ENCODE measurements at regions not wholly inside any gene's neighbourhood (a gene's known extent, or its start where the extent isn't known, plus 50 kb on each side); places are given as distances from the start of the nearest gene placed in this dataset.

DNA sequence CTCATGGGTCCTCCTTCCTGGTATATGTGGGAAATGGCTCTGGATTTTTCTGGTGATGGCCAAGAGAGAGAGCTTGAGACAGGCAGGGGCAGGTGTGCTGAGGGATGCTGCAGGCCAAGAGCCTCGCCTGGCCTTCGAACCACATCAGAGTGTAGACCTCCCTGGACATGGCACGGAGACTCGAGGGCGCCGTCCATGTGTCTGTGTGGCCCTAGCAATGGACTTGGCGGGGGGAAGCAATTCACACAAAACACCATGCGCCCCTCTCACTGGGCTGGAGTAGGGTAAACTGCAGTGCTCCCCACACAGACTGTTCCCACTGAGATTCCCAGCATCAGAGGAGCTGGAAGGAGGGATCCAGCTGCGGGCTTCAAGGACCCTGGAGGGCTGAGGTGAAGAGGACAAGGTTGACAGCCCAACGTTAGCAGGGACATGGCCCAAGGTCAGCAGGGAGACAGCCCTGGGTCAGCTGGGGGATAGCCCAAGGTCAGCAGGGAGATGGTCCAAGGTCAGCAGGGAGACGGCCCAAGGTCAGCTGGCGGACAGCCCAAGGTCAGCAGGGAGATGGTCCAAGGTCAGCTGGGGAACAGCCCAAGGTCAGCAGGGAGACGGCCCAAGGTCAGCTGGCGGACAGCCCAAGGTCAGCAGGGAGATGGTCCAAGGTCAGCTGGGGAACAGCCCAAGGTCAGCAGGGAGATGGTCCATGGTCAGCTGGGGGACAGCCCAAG is 75.4 kb upstream of the HDAC4 start:
- H3K27ac ChIP-seq (ENCODE audit: low read depth, low read length), result no peak overlapping the region
- 84 to 87% (median 86%) methylated on average over 12 to 14 of the region's 14 CpGs for WGBS, 3 donors

DNA sequence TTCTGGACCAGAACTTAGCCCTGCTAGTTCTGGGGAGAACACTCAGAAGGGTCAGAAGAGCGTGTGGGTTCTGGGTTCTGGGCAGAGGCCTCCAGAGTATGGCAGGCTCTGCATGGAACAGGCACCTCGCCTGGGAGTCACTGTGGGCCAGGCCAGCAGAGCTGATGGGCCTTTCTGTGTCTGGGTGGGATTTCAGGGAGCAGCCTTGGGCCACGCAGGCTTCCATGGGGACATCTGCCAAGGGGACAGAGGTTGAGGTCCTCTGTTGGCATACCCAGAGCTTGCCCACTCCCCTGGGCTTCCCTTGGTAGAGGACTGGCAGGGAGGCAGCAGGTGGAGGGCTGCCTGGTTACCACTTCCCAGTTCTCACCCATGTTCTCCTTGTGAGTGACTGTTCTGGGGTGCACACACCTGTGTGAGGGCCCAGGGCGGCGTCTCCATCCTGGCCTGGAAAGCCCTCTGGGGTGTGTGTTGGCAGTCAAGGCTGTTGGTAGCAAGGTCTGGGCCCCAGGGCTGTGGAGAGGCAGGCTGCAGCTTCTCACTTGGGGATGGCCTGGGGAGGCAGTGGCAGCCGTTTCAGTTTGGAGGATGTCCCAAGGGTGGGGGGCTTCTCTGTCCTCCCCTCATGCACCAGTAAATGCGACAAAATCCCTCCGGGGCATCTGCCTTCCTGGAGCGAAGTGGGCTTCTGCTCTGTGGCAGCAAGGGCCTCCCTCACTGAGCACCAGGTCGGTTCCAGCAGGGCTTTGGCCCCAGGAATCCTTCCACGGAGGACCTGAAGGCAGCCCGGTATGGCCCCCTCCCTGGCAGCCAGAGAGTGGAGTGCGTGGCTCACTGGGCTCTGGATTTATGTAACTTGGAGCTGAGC is 74.6 kb upstream of the HDAC4 start:
- 74 to 88% (median 83%) methylated on average over 13 of the region's 13 CpGs for WGBS, 3 donors
- no peak overlapping the region for H3K27ac ChIP-seq (ENCODE audit: low read depth, low read length)

GRCh38 chr2:239473211-239473805 is 72.5 kb upstream of the HDAC4 start:
- 84 to 91% (median 90%) methylated on average over 8 of the region's 8 CpGs for WGBS, 3 donors
- H3K27ac ChIP-seq (ENCODE audit: low read depth, low read length), result no peak overlapping the region

GRCh38 chr2:239472235-239472775 is 71.5 kb upstream of the HDAC4 start:
- 52 to 71% (median 58%) methylated on average over 11 of the region's 11 CpGs for WGBS, 3 donors
- no peak overlapping the region for H3K27ac ChIP-seq (ENCODE audit: low read depth, low read length)

GRCh38 chr2:239471011-239471792 is 70.4 kb upstream of the HDAC4 start:
- WGBS, 3 donors, result 77 to 95% (median 92%) methylated on average over 9 of the region's 9 CpGs
- H3K27ac ChIP-seq (ENCODE audit: low read depth, low read length), result no peak overlapping the region

- WGBS, 3 donors, result 78 to 91% (median 91%) methylated on average over 14 of the region's 14 CpGs
- no peak overlapping the region for H3K27ac ChIP-seq (ENCODE audit: low read depth, low read length)
Measured at GRCh38 chr2:239470151-239470900, 69.5 kb upstream of the HDAC4 start.

DNA sequence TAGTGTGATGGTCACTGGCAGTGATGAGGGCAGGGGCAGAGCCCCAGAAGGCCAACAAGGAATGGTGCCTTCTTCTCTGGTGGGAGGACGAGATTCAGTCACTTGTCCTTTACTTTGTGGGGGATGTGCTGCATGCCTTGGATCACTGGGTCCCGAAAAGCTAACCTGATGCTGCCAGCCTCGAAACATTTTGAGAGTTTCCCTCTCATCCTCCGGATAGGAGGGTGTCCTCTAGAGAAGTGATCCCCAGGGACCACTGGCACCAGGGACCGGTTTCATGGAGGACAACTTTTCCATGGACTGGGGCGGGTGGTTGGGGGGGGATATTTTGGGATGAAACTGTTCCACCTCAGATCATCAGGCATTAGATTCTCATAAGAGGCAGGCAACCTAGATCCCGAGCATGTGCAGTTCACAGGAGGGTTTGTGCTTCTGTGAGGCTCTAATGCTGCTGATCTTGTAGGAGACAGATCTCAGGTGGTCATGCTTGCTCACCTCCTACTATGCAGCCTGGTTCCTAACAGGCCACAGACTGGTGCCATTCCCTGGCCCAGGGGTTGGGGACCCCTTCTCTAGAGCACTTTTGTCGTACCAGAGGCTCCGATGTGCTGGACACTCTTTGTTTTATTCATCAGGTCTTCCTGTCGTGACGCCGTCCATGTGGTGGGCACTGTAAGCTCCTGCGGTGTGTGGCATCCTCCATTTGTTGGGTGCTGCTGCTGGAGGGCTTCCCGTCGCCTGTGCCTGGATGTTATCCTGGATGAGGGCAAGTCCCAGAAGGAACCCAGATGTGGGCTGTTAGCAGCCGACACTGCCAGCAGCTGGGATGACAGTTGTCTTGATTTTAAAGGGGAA is 68.5 kb upstream of the HDAC4 start:
- no peak overlapping the region for H3K27ac ChIP-seq (ENCODE audit: low read depth, low read length)
- WGBS, 3 donors, result 87 to 93% (median 92%) methylated on average over 16 of the region's 16 CpGs

GRCh38 chr2:239468491-239469105 is 67.8 kb upstream of the HDAC4 start:
- WGBS, 3 donors, result 87 to 97% (median 95%) methylated on average over 10 of the region's 10 CpGs
- H3K27ac ChIP-seq (ENCODE audit: low read depth, low read length), result no peak overlapping the region

GRCh38 chr2:239467956-239468490 is 67.2 kb upstream of the HDAC4 start:
- WGBS, 3 donors, result 91 to 96% (median 94%) methylated on average over 12 of the region's 12 CpGs
- no peak overlapping the region for H3K27ac ChIP-seq (ENCODE audit: low read depth, low read length)

GRCh38 chr2:239467281-239467955 is 66.6 kb upstream of the HDAC4 start:
- no peak overlapping the region for H3K27ac ChIP-seq (ENCODE audit: low read depth, low read length)
- WGBS, 3 donors, result 92 to 96% (median 95%) methylated on average over 7 of the region's 7 CpGs

DNA sequence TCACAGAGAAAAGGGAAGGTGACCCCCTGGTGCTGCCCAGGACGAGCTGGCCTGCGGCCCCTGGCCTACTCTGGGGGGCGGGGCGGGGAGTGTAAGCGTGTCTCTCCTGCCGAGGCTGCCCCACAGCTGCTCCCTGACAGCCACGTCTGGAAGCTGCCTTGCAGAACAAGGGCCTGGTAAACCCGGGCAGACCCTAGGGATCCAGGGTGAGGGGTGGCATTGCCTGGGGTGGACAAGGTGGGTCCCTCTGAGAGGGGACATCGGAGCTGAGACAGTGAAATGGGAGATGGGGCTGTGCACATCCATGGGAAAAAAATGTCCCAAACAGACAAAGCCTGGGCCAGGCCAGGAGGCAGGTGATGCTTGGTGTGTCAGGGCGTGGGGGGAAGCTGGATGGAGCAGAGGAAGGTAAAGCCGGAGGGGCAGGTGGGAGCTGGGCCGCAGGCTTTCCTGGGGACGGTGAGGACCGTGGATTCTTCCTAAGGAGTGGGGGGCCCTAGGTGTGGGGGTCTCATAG is 66.0 kb upstream of the HDAC4 start:
- 76 to 93% (median 88%) methylated on average over 14 of the region's 14 CpGs for WGBS, 3 donors

GRCh38 chr2:239466061-239466754 is 65.4 kb upstream of the HDAC4 start:
- WGBS, 3 donors, result 77 to 89% (median 83%) methylated on average over 10 of the region's 10 CpGs

More for the DNA sequence above, 66.0 kb upstream of the HDAC4 start:
- no peak overlapping the region for H3K27ac ChIP-seq (ENCODE audit: low read depth, low read length)

DNA sequence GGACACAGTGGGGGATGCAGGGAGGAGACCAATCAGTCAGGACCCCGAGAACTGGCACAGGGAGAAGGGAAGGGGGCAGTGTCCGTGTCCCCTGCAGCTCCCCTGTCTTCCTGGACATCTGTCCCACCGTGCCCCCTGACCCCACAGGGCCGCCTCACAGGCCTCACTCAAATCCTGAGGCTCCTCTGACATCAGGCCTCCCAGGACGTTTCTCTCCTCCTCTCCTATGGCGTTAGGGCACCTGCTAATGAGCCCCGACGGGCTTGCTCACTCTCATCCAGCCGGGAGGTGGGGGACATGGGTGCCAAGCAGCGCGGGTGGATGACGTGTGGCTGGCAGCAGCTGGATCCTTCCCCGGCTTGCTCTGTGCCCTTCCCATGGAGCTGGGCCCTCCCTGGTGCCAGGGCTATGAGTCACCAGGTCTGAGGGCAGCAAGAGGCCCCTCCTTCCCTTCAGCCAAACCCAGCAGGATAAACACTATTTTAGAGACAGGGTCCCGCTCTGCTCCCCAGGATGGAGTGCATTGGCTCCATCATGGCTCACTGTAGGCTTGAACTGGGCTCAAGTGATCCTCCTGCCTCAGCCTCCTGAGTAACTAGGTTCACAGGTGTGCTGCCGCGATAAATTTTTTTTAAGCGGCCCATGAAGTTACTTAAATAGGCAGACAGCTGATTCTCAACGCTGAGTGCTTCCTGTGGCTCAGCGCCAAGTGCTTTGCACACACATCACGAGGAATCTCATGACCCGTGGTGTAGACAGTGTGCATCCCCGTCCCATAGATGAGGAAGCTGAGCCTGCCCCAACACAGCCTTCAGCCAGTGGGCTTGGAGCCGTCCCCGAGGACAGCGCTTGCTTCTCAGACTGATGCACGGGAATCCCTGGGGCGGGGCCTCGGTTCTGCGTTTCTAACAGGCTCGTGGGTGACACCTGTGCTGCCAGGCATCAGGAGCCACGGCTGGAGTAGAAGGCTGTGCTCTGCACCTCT is 64.5 kb upstream of the HDAC4 start:
- 62 to 68% (median 63%) methylated on average over 27 to 31 of the region's 31 CpGs for WGBS, 3 donors
- H3K27ac ChIP-seq (ENCODE audit: low read depth, low read length), result no peak overlapping the region

More at GRCh38 chr2:239466061-239466754, 65.4 kb upstream of the HDAC4 start:
- H3K27ac ChIP-seq (ENCODE audit: low read depth, low read length), result no peak overlapping the region
